BJ (cell line): ENCODE measurements at regions not wholly inside any gene's neighbourhood (a gene's known extent, or its start where the extent isn't known, plus 50 kb on each side); places are given as distances from the start of the nearest gene placed in this dataset.

Experiments
- CTCF ChIA-PET: fragments of 350-600 bp; formaldehyde crosslinking; extraction: SDS; loops from one replicate; lab custom pipeline; 2021; ENCODE audit warnings: antibody characterized with exemption, inconsistent platforms; lab: Yijun Ruan, JAX
- POLR2A ChIA-PET: fragments of 300-600 bp; sonication (Branson Sonifier 250); formaldehyde crosslinking; extraction: SDS; loops from one replicate; lab custom pipeline; 2021; ENCODE audit warnings: antibody characterized with exemption; lab: Charles Lee
- DNase-seq: peaks from one replicate; pipeline ENCODE4 v3.0.0-alpha.2; 2011; ENCODE audit warnings: low read depth
- H3K27me3 ChIP-seq: 2 replicates; pipeline ENCODE4 v1.6.0; 2011; ENCODE audit warnings: low read length; ENCODE audit not compliant: control insufficient read depth, insufficient read depth
- H3K36me3 ChIP-seq: 2 replicates; pipeline ENCODE4 v1.5.1; 2011; ENCODE audit warnings: low read length; ENCODE audit not compliant: control insufficient read depth, insufficient read depth
- H3K4me3 ChIP-seq: 2 replicates; pipeline ENCODE4 v1.5.1; 2011; ENCODE audit warnings: low read depth, mild to moderate bottlenecking, control low read depth, low read length
- TF ChIP-seq, protein P1 (sequence below): IDR thresholded peaks from 2 replicates; pipeline ENCODE4 v1.5.1; 2011; ENCODE audit warnings: low read depth, mild to moderate bottlenecking, control low read depth, inconsistent platforms, low read length, moderate library complexity; ENCODE audit not compliant: insufficient read depth

DNA sequence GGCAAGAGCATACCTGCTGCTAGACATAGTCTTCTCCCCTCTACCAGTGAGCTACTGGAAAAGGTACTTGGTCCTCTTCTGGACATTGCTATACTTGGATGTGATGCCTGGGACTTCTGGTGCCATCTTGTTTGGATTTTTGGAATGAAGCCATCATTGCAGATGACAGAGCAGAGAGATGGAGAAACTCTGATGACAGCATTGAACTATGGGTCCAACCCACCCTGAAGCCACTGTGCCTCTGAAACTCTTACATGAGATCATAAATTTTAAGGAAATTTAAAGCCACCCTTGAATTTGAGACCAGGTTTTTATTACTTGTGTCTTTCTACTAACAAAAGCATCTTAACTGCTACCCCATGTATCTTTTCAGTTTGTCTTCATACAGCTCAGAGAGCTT lies 151.1 kb upstream of the SMIM23 start:
- H3K36me3 ChIP-seq: no peaks in the 10 kb centered on the region
- CTCF ChIA-PET: interaction anchor here (1.0 kb wide), 1 partner anchor 216 kb away, joined by 3 read pairs; no protein-coding TSS in a partner anchor
- H3K27me3 ChIP-seq: peaks cover 5% of the 10 kb centered on the region
- no peak for DNase-seq
- no peak overlapping the region for H3K4me3 ChIP-seq
- TF ChIP-seq, protein P1, sequence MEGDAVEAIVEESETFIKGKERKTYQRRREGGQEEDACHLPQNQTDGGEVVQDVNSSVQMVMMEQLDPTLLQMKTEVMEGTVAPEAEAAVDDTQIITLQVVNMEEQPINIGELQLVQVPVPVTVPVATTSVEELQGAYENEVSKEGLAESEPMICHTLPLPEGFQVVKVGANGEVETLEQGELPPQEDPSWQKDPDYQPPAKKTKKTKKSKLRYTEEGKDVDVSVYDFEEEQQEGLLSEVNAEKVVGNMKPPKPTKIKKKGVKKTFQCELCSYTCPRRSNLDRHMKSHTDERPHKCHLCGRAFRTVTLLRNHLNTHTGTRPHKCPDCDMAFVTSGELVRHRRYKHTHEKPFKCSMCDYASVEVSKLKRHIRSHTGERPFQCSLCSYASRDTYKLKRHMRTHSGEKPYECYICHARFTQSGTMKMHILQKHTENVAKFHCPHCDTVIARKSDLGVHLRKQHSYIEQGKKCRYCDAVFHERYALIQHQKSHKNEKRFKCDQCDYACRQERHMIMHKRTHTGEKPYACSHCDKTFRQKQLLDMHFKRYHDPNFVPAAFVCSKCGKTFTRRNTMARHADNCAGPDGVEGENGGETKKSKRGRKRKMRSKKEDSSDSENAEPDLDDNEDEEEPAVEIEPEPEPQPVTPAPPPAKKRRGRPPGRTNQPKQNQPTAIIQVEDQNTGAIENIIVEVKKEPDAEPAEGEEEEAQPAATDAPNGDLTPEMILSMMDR: no peak
- POLR2A ChIA-PET: no interaction called here

DNA sequence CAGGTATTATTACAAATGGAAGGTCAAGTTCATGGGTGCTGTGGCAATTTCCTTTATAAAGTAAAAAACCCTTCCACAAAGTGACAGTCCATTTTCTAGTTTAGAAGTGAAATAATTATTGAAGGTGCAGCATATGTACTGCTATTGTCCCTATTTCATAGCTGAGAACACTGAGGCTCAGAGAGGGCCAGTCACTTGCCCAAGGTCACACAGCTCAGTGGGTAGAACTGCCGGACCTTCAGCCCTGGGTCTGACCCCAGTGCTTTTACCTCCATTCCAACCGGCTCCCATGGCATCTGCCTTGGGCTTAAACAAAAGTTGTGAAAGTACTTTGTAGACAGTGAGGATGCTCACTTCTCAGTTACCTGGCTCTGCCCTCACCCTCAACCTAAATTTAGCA lies 150.6 kb upstream of the SMIM23 start:
- Histone ChIP-seq H3K4me3 (no peak overlapping the region), H3K36me3 (no peaks in the 10 kb centered on the region), H3K27me3 (peaks cover 5% of the 10 kb centered on the region)
- TF ChIP-seq, protein P1: no peak
- no peak for DNase-seq
- POLR2A ChIA-PET: no interaction called here
- CTCF ChIA-PET: no interaction called here

DNA sequence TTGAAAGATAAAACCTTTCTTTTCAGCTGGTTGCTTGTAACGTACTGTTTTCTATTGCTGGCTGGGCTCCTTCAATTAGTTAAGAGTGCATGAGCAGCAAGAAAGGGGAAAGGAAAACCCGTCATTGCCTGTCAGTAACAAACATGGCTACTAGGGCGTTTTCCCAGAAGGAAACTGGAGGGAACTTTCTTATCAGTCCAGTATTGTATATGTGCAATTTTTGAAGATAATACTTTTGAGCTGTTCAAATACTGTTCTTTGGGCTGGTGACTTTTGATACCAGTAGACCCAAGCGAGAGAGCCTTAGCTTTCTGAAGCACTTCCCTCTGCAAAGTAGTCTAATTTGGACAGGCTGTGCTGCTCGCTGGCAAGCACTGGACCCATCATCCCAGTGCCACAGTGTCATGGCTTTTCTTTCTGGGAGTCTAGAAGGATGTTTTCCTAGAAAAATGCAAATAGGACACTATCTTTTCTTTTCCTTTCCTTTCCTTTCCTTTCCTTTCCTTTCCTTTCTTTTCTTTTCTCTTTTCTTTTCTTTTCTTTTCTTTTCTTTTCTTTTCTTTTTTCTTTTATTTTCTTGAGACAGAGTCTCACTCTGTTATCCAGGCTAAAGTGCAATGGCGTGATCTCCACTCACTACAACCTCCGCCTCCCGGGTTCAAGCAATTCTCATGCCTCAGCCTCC lies 149.9 kb upstream of the SMIM23 start:
- POLR2A ChIA-PET: no interaction called here
- TF ChIP-seq, protein P1: no peak
- Histone ChIP-seq H3K4me3 (no peak overlapping the region), H3K27me3 (peaks cover 6% of the 10 kb centered on the region), H3K36me3 (no peaks in the 10 kb centered on the region)
- DNase-seq: no peak
- CTCF ChIA-PET: no interaction called here

DNA sequence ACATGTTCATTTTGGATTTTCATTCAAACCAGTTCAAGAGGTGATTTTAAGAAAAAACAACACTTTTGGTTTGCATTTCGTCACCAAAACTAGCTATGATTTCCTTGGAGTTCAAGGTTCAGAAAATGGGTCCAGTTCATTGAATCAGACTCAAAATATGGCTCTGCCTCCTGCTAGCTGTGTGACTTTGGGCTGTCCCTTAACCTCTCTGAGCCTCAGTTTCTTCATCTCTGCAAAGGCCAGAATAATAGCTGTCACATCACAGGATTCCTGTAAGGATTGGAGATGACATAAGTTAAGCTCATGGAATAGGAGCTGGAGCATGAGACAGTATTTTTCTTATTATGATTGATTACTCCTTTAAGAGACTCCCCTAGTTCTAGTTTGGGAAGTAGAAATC lies 147.8 kb upstream of the SMIM23 start:
- Histone ChIP-seq H3K36me3 (no peaks in the 10 kb centered on the region), H3K4me3 (no peak overlapping the region), H3K27me3 (peaks cover 3% of the 10 kb centered on the region; the same call in 1 of the 2 replicates)
- no peak for DNase-seq
- POLR2A ChIA-PET: no interaction called here
- CTCF ChIA-PET: no interaction called here
- TF ChIP-seq, protein P1: no peak

DNA sequence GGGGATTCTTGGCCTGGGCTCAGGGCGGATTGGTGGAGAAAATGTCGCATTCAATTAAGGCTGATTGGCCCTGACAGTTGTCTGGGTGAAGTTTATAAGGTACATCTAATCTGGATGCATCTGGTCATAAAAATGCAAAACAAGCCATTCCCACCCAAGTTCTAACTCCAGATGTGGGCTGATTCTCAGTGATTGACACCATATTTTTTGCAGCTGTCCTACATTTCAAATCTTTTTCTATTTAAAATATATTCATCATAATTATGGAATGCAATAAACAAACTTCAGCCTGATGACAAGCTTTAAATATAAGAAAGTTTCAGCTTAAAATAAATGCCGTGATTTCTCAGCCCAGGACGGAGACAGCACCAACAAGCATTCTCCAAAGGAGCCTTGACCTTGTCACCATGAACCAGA lies 146.4 kb upstream of the SMIM23 start:
- Histone ChIP-seq H3K36me3 (no peaks in the 10 kb centered on the region), H3K27me3 (peaks cover 6% of the 10 kb centered on the region; the same call in 1 of the 2 replicates), H3K4me3 (no peak overlapping the region)
- ChIA-PET POLR2A (no interaction called here), CTCF (interaction anchor here (0.6 to 2.6 kb wide), 3 partner anchors 8 to 228 kb away, joined by 3 to 10 read pairs (median 3); no protein-coding TSS in a partner anchor)
- no peak for DNase-seq
- TF ChIP-seq, protein P1: no peak
